BLaER1 (cell line): ENCODE measurements at regions not wholly inside any gene's neighbourhood (a gene's known extent, or its start where the extent isn't known, plus 50 kb on each side); places are given as distances from the start of the nearest gene placed in this dataset.
A peak's percentile ranks its signal among the peaks of the same experiment; 100 is the strongest.

Source experiments
- H3K27ac ChIP-seq: shearing (Covaris generic); formaldehyde crosslinking; 2 replicates; pipeline ENCODE4 v1.8.1; 2022
- H3K27me3 ChIP-seq: shearing (Covaris generic); formaldehyde crosslinking; 2 replicates; pipeline ENCODE4 v1.8.1; 2022
- H3K36me3 ChIP-seq: shearing (Covaris generic); formaldehyde crosslinking; 2 replicates; pipeline ENCODE4 v1.8.1; 2022
- H3K4me1 ChIP-seq: shearing (Covaris generic); formaldehyde crosslinking; 2 replicates; pipeline ENCODE4 v1.8.1; 2022
- H3K4me2 ChIP-seq: shearing (Covaris generic); formaldehyde crosslinking; 2 replicates; pipeline ENCODE4 v1.8.1; 2022
- H3K4me3 ChIP-seq: shearing (Covaris generic); formaldehyde crosslinking; 2 replicates; pipeline ENCODE4 v1.8.1; 2022
- H3K9ac ChIP-seq: shearing (Covaris generic); formaldehyde crosslinking; 2 replicates; pipeline ENCODE4 v1.8.1; 2022
- H3K9me3 ChIP-seq: shearing (Covaris generic); formaldehyde crosslinking; 2 replicates; pipeline ENCODE4 v1.8.1; 2022
- H4K20me1 ChIP-seq: shearing (Covaris generic); formaldehyde crosslinking; 2 replicates; pipeline ENCODE4 v1.8.1; 2022
- Cebpa-rat ChIP-seq: shearing (Covaris generic); IDR thresholded peaks from 2 replicates; pipeline ENCODE4 v1.8.1; 2022

DNA sequence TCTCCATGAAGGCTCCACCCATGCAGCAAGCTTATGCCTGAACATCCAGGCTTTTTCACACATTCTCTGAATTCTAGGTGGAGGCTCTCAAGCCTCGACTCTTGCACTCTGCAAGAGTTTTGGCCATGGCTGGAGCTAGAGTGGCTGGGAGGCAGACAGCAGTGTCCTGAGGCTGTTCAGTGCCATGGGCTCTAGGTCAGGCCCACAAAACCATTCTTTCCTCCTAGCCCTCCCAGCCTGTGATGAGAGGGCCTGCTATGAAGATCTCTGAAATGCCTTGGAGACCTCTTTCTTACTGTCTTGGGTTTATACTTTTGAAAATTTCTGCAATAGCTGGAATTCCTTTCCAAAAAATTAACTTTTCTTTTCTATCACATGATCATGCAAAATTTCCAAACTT lies 210.7 kb downstream of the RND3 start:
- Histone ChIP-seq H3K4me3 (no peak overlapping the region), H3K4me2 (no peak overlapping the region), H3K27ac (no peak overlapping the region), H3K9me3 (peaks cover 50% of the 10 kb centered on the region), H3K27me3 (no peaks in the 10 kb centered on the region), H3K4me1 (peaks cover 11% of the 10 kb centered on the region; the same call in 1 of the 2 replicates), H4K20me1 (no peaks in the 10 kb centered on the region), H3K36me3 (no peaks in the 10 kb centered on the region), H3K9ac (no peak overlapping the region)
- TF ChIP-seq Cebpa-rat: no peak

- no peak overlapping the region for H3K4me3 ChIP-seq
- no peaks in the 10 kb centered on the region for H4K20me1 ChIP-seq
- no peak for TF ChIP-seq Cebpa-rat
- no peaks in the 10 kb centered on the region for H3K4me1 ChIP-seq
- no peak overlapping the region for H3K27ac ChIP-seq
- no peak overlapping the region for H3K9ac ChIP-seq
- H3K27me3 ChIP-seq: no peaks in the 10 kb centered on the region
- H3K4me2 ChIP-seq: no peak overlapping the region
- peaks cover 46% of the 10 kb centered on the region for H3K9me3 ChIP-seq
- no peaks in the 10 kb centered on the region for H3K36me3 ChIP-seq
Observed at GRCh38 chr2:150274108-150274507, 213.4 kb downstream of the RND3 start.

GRCh38 chr2:150271952-150272802 lies 215.3 kb downstream of the RND3 start:
- Histone ChIP-seq H3K27ac (no peak overlapping the region), H3K4me3 (no peak overlapping the region), H3K4me1 (peaks cover 4% of the 10 kb centered on the region; the same call in 1 of the 2 replicates), H3K9me3 (peaks cover 26% of the 10 kb centered on the region), H3K36me3 (no peaks in the 10 kb centered on the region), H4K20me1 (no peaks in the 10 kb centered on the region), H3K27me3 (no peaks in the 10 kb centered on the region), H3K9ac (no peak overlapping the region), H3K4me2 (no peak overlapping the region)
- TF ChIP-seq Cebpa-rat: no peak

DNA sequence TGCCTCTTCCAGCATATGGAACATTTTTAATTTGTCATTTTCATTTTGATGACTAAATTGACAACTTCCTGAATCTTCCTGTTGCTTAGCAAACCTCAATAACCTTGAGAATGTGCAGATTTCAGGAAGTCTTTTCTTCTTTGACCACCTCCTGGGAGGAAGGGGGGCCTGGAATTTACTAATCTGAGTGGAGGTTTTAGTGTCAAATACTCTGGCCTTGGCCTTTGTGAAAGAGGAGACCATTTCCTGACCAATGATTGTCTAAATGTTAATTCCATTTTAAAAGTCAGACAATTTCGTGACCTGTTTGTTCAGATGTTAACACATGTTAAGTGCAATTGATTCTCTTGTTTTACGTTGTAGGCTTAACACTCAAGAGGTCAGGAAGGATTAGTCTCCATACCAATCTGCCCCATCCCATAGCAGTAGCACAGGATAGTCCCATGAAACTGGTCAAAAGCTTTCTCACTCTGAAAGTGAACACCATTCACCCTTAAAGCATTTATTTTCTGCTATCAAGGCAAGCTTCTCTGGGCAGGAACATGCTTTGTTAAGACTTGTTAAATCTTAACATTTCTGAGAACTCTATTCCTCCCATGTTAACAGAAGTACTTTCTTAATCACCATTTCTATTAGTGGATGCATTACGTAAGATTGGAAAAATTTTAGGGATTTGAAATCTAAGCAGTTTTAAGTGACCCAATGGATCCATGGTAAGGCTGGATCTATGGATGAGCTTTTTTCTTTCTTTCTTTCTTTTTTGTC lies 219.6 kb downstream of the RND3 start:
- H4K20me1 ChIP-seq: no peaks in the 10 kb centered on the region
- H3K36me3 ChIP-seq: no peaks in the 10 kb centered on the region
- H3K4me2 ChIP-seq: 0 out of 2 replicates have a peak overlapping the region, but pooled peaks have one; percentile 3
- H3K27ac ChIP-seq: no peak overlapping the region
- H3K9me3 ChIP-seq: no peaks in the 10 kb centered on the region
- no peaks in the 10 kb centered on the region for H3K27me3 ChIP-seq
- peaks cover 4% of the 10 kb centered on the region; the same call in 1 of the 2 replicates for H3K4me1 ChIP-seq
- no peak overlapping the region for H3K9ac ChIP-seq
- no peak for TF ChIP-seq Cebpa-rat
- no peak overlapping the region for H3K4me3 ChIP-seq

DNA sequence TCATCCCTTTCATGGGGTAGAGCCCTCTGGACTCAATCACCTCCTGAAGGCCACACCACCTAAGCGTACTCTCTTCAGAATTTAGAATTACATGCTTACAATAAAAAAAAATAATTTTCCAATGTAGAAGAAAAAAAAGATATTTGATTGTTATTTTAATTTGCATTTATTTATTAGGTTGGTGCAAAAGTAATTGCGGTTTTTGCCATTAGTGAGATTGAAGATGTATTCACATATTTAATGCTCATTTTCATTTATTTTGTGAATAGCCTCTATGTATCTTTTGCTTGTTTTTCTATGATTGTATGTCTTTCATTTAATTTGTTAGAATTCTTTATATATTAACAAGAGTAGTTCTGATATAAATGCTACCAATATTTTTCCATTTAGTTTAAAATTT lies 220.5 kb downstream of the RND3 start:
- H3K4me3 ChIP-seq: no peak overlapping the region
- no peaks in the 10 kb centered on the region for H3K36me3 ChIP-seq
- no peaks in the 10 kb centered on the region for H3K9me3 ChIP-seq
- no peaks in the 10 kb centered on the region for H4K20me1 ChIP-seq
- no peak overlapping the region for H3K27ac ChIP-seq
- no peak for TF ChIP-seq Cebpa-rat
- no peaks in the 10 kb centered on the region for H3K27me3 ChIP-seq
- H3K9ac ChIP-seq: no peak overlapping the region
- no peak overlapping the region for H3K4me2 ChIP-seq
- H3K4me1 ChIP-seq: peaks cover 4% of the 10 kb centered on the region; the same call in 1 of the 2 replicates

DNA sequence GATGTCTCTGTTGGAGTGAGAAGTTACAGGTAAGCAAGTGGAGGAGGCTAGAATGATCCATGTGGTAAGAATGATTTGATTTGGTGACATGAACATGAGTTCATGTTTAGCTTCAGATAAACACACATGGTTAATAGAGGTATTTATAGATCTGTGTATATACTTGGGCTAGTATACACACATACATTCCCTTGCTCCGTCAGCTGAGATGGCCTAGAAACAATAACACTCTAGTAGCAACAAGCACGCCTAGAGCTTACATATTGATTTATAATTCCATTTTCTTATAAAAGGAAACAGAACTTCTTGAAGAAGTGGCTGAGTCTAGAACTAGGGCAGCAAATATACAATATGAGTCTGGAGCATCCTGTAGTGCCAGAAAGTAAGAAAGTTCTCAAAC lies 223.0 kb downstream of the RND3 start:
- Histone ChIP-seq H3K36me3 (no peaks in the 10 kb centered on the region), H3K9me3 (no peaks in the 10 kb centered on the region), H3K4me2 (no peak overlapping the region), H4K20me1 (no peaks in the 10 kb centered on the region), H3K27me3 (no peaks in the 10 kb centered on the region), H3K4me3 (no peak overlapping the region), H3K9ac (no peak overlapping the region), H3K4me1 (peaks cover 4% of the 10 kb centered on the region; the same call in 1 of the 2 replicates), H3K27ac (no peak overlapping the region)
- no peak for TF ChIP-seq Cebpa-rat

DNA sequence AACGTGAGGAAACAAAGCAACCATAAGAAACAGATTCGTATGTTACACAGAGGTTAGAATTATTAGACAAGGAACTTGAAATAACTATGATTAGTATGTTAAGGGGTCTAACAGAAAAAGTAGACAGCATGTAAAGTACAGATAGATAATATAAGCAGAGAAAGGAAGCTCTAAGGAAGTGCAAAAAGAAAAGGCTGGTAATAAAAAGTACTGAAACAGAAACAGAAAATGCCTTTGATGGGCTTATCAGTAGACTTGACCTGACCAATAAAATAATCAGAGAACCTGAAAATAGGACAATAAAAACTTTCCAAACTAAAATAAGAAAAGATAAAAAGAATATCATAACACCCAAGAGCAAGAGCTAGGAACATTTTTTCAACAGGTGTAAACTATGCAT lies 225.8 kb downstream of the RND3 start:
- Histone ChIP-seq H3K9me3 (no peaks in the 10 kb centered on the region), H3K4me3 (no peak overlapping the region), H3K27me3 (no peaks in the 10 kb centered on the region), H3K27ac (no peak overlapping the region), H3K36me3 (no peaks in the 10 kb centered on the region), H3K9ac (no peak overlapping the region), H3K4me1 (no peaks in the 10 kb centered on the region), H4K20me1 (no peaks in the 10 kb centered on the region), H3K4me2 (no peak overlapping the region)
- TF ChIP-seq Cebpa-rat: no peak

GRCh38 chr2:150260636-150261035 lies 226.8 kb downstream of the RND3 start:
- Histone ChIP-seq H3K9ac (no peak overlapping the region), H3K9me3 (no peaks in the 10 kb centered on the region), H3K4me1 (no peaks in the 10 kb centered on the region), H3K4me2 (no peak overlapping the region), H3K36me3 (no peaks in the 10 kb centered on the region), H3K27ac (no peak overlapping the region), H3K4me3 (no peak overlapping the region), H3K27me3 (no peaks in the 10 kb centered on the region), H4K20me1 (no peaks in the 10 kb centered on the region)
- no peak for TF ChIP-seq Cebpa-rat

DNA sequence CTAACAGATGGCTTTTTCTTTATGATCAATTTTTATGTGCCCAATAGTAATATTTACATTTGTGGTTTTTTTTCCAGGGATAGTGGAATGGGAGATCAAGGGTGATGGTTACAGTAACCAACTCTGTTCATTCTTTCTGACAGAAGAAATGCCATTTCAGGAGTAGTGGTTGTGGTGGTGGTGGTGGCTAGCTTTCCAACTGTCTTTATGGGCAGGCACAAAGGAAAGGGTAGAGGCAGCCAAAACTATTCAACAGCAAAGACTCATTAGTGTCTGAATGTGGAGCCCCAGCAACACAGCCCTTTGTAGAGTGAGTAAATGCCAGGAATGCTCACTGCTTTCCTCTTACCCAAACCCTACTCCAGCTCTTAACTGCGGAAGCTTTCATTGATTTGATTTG lies 227.7 kb downstream of the RND3 start:
- TF ChIP-seq Cebpa-rat: no peak
- H3K4me1 ChIP-seq: no peaks in the 10 kb centered on the region
- no peak overlapping the region for H3K4me3 ChIP-seq
- no peaks in the 10 kb centered on the region for H4K20me1 ChIP-seq
- no peak overlapping the region for H3K4me2 ChIP-seq
- H3K27me3 ChIP-seq: no peaks in the 10 kb centered on the region
- H3K36me3 ChIP-seq: no peaks in the 10 kb centered on the region
- H3K9ac ChIP-seq: no peak overlapping the region
- H3K9me3 ChIP-seq: no peaks in the 10 kb centered on the region
- no peak overlapping the region for H3K27ac ChIP-seq

DNA sequence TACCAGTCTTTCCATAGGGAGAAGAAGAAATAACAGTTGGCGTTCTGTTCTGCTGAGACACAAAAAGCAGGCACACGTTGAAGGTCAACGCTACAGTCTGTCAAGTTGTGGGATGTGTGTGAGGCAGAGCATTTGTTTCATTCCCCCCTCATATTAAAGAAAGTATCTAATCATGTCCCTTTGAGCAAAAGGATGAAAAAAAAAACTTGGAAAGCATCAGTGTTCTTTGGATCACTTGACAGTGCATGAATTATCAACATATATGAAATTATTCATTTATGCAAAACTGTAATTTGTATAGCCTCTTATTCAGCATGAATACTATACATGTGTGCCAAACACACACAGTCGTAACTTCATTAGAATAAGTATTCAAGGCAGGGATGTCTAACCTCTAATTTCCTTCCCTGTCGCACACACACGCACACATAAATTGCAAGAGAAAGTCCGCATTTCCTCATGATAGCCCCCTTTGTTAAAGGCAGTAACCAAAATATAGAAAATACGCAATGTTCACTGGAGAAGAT lies 228.6 kb downstream of the RND3 start:
- Histone ChIP-seq H3K27ac (no peak overlapping the region), H3K36me3 (no peaks in the 10 kb centered on the region), H3K9ac (no peak overlapping the region), H3K4me1 (no peaks in the 10 kb centered on the region), H3K9me3 (no peaks in the 10 kb centered on the region), H3K4me2 (no peak overlapping the region), H3K27me3 (no peaks in the 10 kb centered on the region), H4K20me1 (no peaks in the 10 kb centered on the region), H3K4me3 (no peak overlapping the region)
- TF ChIP-seq Cebpa-rat: no peak
